Bronchial epithelial cell (primary cell): ENCODE measurements at regions not wholly inside any gene's neighbourhood (a gene's known extent, or its start where the extent isn't known, plus 50 kb on each side); places are given as distances from the start of the nearest gene placed in this dataset.

Source experiments
- DNase-seq: peaks from one replicate; pipeline ENCODE4 v3.0.0-alpha.2; 2010; ENCODE audit warnings: low read depth
- FAIRE-seq: peaks from 2 replicates; lab custom pipeline; 2011; peaks lifted over from hg19 to GRCh38; lab: Jason Lieb, UNC
- H3K27me3 ChIP-seq: 2 replicates; pipeline ENCODE4 v1.5.1; 2011; ENCODE audit warnings: low read length; ENCODE audit not compliant: control insufficient read depth, insufficient read depth
- H3K36me3 ChIP-seq: 2 replicates; pipeline ENCODE4 v1.5.1; 2011; ENCODE audit warnings: low read length; ENCODE audit not compliant: control insufficient read depth, insufficient read depth
- H3K4me3 ChIP-seq: 2 replicates; pipeline ENCODE4 v1.5.1; 2011; ENCODE audit warnings: mild to moderate bottlenecking, low read depth, low read length, control low read depth
- CTCF ChIP-seq: IDR thresholded peaks from 2 replicates; pipeline ENCODE4 v1.5.1; 2011; ENCODE audit warnings: mild to moderate bottlenecking, moderate library complexity, low read length, control low read depth, inconsistent platforms; ENCODE audit not compliant: insufficient read depth, severe bottlenecking

GRCh38 chr12:47321436-47321835 is 241.7 kb upstream of the AMIGO2 start:
- FAIRE-seq: no peak
- no peaks in the 10 kb centered on the region for H3K27me3 ChIP-seq

GRCh38 chr12:47319746-47320145 is 240.0 kb upstream of the AMIGO2 start:
- FAIRE-seq (no peak), DNase-seq (no peak)
- H3K4me3 ChIP-seq: no peak overlapping the region
- no peaks in the 10 kb centered on the region for H3K27me3 ChIP-seq
- H3K36me3 ChIP-seq: no peaks in the 10 kb centered on the region
- no peak for TF ChIP-seq CTCF

More at GRCh38 chr12:47321436-47321835, 241.7 kb upstream of the AMIGO2 start:
- Histone ChIP-seq H3K4me3 (no peak overlapping the region), H3K36me3 (no peaks in the 10 kb centered on the region)
- no peak for TF ChIP-seq CTCF
- DNase-seq: no peak

- no peaks in the 10 kb centered on the region for H3K27me3 ChIP-seq
- H3K36me3 ChIP-seq: no peaks in the 10 kb centered on the region
- DNase-seq: no peak
- H3K4me3 ChIP-seq: no peak overlapping the region
- FAIRE-seq: no peak
- TF ChIP-seq CTCF: no peak
Observed at GRCh38 chr12:47318963-47319362, 239.2 kb upstream of the AMIGO2 start.

GRCh38 chr12:47317175-47317915 is 237.6 kb upstream of the AMIGO2 start:
- Histone ChIP-seq H3K27me3 (no peaks in the 10 kb centered on the region), H3K36me3 (no peaks in the 10 kb centered on the region), H3K4me3 (no peak overlapping the region)
- no peak for FAIRE-seq
- DNase-seq: no peak
- no peak for TF ChIP-seq CTCF

- no peak for FAIRE-seq
- Histone ChIP-seq H3K27me3 (no peaks in the 10 kb centered on the region), H3K4me3 (no peak overlapping the region), H3K36me3 (no peaks in the 10 kb centered on the region)
- TF ChIP-seq CTCF: no peak
- no peak for DNase-seq
Observed at GRCh38 chr12:47316609-47317049, 236.9 kb upstream of the AMIGO2 start.

- H3K27me3 ChIP-seq: no peaks in the 10 kb centered on the region
- FAIRE-seq (no peak), DNase-seq (no peak)
- H3K36me3 ChIP-seq: no peaks in the 10 kb centered on the region
- no peak for TF ChIP-seq CTCF
- H3K4me3 ChIP-seq: no peak overlapping the region
Observed at GRCh38 chr12:47314996-47315395, 235.2 kb upstream of the AMIGO2 start.
